Spinal cord (tissue), 9 donors: ENCODE measurements at regions not wholly inside any gene's neighbourhood (a gene's known extent, or its start where the extent isn't known, plus 50 kb on each side); places are given as distances from the start of the nearest gene placed in this dataset.

Experiments used
- DNase-seq, 6 donors: peaks; one replicate each; pipeline versions ENCODE4 v3.0.0 to v3.0.0-alpha.2; 2013 to 2015; ENCODE audit warnings: low spot score in 6 of 6, low read depth in 4 of 6
- H3K27ac ChIP-seq: one replicate; pipeline ENCODE4 v1.5.1; 2013; ENCODE audit warnings: low read depth, low read length, control low read depth
- H3K27me3 ChIP-seq: one replicate; pipeline ENCODE4 v1.6.1; 2013; ENCODE audit warnings: low read length; ENCODE audit not compliant: control insufficient read depth, insufficient read depth
- H3K36me3 ChIP-seq: one replicate; pipeline ENCODE4 v1.6.1; 2013; ENCODE audit warnings: low read length; ENCODE audit not compliant: control insufficient read depth, insufficient read depth
- H3K4me1 ChIP-seq: one replicate; pipeline ENCODE4 v1.6.1; 2013; ENCODE audit warnings: low read length; ENCODE audit not compliant: control insufficient read depth, insufficient read depth
- H3K4me3 ChIP-seq: one replicate; pipeline ENCODE4 v1.5.1; 2013; ENCODE audit warnings: low read depth, low read length, control low read depth
- H3K9me3 ChIP-seq: one replicate; pipeline ENCODE4 v1.6.1; 2013; ENCODE audit warnings: low read length; ENCODE audit not compliant: control insufficient read depth, insufficient read depth
- WGBS: methylation state at CpG from one replicate; pipeline ENCODE4 v1.1.5; 2013; ENCODE audit warnings: missing lambda C conversion rate; ENCODE audit not compliant: insufficient coverage; 5-methylcytosine and 5-hydroxymethylcytosine counted together
- donor health status: healthy.

DNA sequence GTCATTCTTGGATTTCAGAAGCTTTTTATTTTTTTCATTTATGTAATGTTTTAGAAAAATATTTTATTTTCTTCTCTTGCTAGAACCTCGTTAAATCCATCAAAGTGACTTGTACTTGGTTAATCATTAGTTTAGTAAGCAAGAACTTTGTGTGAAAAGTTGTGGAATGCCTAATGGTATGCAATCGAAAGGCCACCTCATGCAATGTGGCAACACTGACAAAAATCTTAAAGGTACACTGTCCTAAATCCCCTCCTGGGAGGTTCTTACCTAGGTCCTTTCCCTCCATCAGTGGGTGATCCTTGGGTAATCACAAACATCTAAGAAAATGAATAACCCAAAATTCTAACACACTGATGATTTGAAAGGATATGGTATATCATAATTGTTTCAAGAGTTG lies 304.2 kb downstream of the DNAH5 start:
- DNase-seq: no peak
- Histone ChIP-seq H3K4me3 (no peak overlapping the region), H3K9me3 (no peaks in the 10 kb centered on the region), H3K27ac (no peak overlapping the region), H3K27me3 (no peaks in the 10 kb centered on the region), H3K4me1 (no peaks in the 10 kb centered on the region), H3K36me3 (no peaks in the 10 kb centered on the region)
- no CpG with 5 or more reads among the region's 2 CpGs for WGBS

DNA sequence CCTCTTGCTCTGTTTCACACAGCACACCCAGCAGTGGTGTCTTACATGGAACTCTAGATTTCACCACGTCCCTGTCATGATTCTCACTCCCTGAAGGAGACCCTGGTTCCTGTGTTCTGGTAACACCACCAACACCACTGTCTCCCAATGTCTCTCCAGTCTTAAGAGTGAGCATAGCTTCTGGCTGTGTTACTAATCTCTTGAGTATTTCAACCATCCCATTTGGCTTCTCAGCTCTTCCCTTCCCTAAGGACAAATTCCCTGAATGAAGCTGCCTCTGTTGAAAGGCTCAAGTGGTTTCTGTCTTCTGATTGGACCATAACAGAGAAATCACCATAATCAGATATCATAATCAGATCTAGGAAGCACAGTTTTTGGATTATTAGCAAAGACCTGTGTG lies 311.8 kb downstream of the DNAH5 start:
- Histone ChIP-seq H3K27me3 (no peaks in the 10 kb centered on the region), H3K9me3 (no peaks in the 10 kb centered on the region), H3K36me3 (no peaks in the 10 kb centered on the region), H3K4me1 (no peaks in the 10 kb centered on the region), H3K4me3 (no peak overlapping the region), H3K27ac (no peak overlapping the region)
- DNase-seq: no peak
- WGBS: 71% methylated on average over 1 of the region's 1 CpG

DNA sequence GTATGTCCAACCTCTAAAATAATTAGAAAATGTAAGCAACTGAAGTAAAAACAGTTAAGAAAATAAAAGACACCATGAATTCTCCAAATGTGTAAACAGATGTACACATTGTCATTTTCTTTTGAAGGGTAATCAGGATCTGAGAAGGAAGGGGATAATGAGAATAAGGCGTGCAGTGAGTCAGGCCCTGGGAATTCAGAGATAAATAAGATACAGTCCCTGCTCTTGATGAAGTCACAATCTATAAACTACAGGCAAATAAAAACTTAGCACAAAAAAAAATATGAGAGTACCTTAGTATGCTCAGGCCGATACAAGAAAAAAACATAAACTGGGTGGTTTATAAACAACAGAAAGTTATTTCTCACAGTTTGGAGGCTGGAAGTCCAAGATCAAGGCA lies 315.3 kb downstream of the DNAH5 start:
- no peaks in the 10 kb centered on the region for H3K9me3 ChIP-seq
- H3K27ac ChIP-seq: no peak overlapping the region
- H3K27me3 ChIP-seq: no peaks in the 10 kb centered on the region
- WGBS: no CpG with 5 or more reads among the region's 2 CpGs
- no peak for DNase-seq
- H3K36me3 ChIP-seq: no peaks in the 10 kb centered on the region
- no peak overlapping the region for H3K4me3 ChIP-seq
- no peaks in the 10 kb centered on the region for H3K4me1 ChIP-seq

DNA sequence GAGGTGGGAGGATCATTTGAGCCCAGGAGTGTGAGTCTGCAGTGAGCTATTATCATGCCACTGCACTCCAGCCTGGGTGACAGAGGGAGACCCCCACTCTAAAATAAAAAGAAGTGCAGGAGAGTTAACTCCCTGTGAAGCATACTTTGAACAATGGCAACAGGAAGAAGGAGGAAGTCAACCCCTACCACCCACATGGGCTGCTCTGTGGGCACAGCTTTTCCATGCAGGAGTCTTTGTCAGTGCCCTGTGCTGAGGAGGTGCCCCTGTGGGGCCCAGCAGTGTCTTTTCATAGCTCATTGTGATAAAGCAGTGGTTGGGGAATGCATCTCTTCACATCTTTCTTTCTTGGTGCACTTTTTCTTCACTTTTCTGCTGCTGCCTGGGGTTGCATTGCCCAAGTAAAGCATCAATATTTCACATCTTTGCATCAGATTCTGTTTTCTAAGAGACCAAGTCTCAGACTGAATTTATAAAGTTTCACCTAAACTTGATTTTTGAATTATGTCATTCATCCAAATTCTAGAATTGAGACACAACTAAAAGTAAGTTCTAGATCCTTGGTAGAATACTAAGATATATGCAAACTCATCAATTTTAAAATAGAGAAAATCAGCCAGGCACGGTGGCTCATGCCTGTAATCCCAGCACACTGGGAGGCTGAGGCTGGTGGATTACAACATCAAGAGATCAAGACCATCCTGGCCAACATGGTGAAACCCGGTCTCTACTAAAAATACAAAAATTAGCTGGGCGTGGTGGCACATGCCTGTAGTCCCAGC lies 316.6 kb downstream of the DNAH5 start:
- Histone ChIP-seq H3K9me3 (no peaks in the 10 kb centered on the region), H3K36me3 (no peaks in the 10 kb centered on the region), H3K4me1 (no peaks in the 10 kb centered on the region), H3K27me3 (no peaks in the 10 kb centered on the region), H3K27ac (no peak overlapping the region), H3K4me3 (no peak overlapping the region)
- WGBS: no CpG with 5 or more reads among the region's 3 CpGs
- no peak for DNase-seq

GRCh38 chr5:13625616-13626198 lies 318.8 kb downstream of the DNAH5 start:
- no CpG with 5 or more reads among the region's 1 CpG for WGBS
- Histone ChIP-seq H3K36me3 (no peaks in the 10 kb centered on the region), H3K4me3 (no peak overlapping the region), H3K9me3 (no peaks in the 10 kb centered on the region), H3K4me1 (no peaks in the 10 kb centered on the region), H3K27ac (no peak overlapping the region), H3K27me3 (no peaks in the 10 kb centered on the region)
- DNase-seq: no peak

GRCh38 chr5:13624283-13625074 lies 320.0 kb downstream of the DNAH5 start:
- WGBS: 70% methylated on average over 4 of the region's 6 CpGs
- Histone ChIP-seq H3K27me3 (no peaks in the 10 kb centered on the region), H3K4me3 (no peak overlapping the region), H3K4me1 (no peaks in the 10 kb centered on the region), H3K36me3 (no peaks in the 10 kb centered on the region), H3K9me3 (no peaks in the 10 kb centered on the region), H3K27ac (no peak overlapping the region)
- DNase-seq: no peak

- no peak overlapping the region for H3K27ac ChIP-seq
- no peak overlapping the region for H3K4me3 ChIP-seq
- no peaks in the 10 kb centered on the region for H3K27me3 ChIP-seq
- 88% methylated on average over 8 of the region's 8 CpGs for WGBS
- H3K4me1 ChIP-seq: no peaks in the 10 kb centered on the region
- no peaks in the 10 kb centered on the region for H3K9me3 ChIP-seq
- no peaks in the 10 kb centered on the region for H3K36me3 ChIP-seq
- DNase-seq: no peak
Measured at GRCh38 chr5:13613621-13614020, 330.9 kb downstream of the DNAH5 start.

DNA sequence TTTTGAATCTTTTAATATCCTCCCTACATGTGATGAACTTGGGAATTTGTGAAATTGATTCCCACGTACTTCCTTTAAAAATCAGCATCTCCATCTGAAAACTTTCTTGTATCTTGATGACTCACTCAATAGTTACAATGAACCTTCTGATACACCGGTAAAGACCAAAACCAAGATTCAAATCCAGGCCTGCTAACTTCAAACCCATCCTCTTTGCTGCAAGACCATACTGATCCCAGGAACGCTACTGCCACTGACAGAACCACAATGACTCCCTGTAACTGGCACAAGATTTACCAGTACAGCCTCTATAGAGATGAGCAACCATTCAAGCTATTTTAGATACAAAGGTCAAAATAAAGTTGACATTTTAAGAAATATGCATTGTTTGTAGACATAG lies 332.9 kb downstream of the DNAH5 start:
- WGBS: 100% methylated on average over 1 of the region's 3 CpGs
- DNase-seq: no peak
- Histone ChIP-seq H3K27me3 (no peaks in the 10 kb centered on the region), H3K9me3 (no peaks in the 10 kb centered on the region), H3K4me3 (no peak overlapping the region), H3K36me3 (no peaks in the 10 kb centered on the region), H3K4me1 (no peaks in the 10 kb centered on the region), H3K27ac (no peak overlapping the region)

GRCh38 chr5:13609504-13609903 lies 335.0 kb downstream of the DNAH5 start:
- H3K27ac ChIP-seq: no peak overlapping the region
- H3K9me3 ChIP-seq: no peaks in the 10 kb centered on the region
- no peaks in the 10 kb centered on the region for H3K36me3 ChIP-seq
- no peaks in the 10 kb centered on the region for H3K27me3 ChIP-seq
- no peak for DNase-seq
- no peaks in the 10 kb centered on the region for H3K4me1 ChIP-seq
- H3K4me3 ChIP-seq: no peak overlapping the region
- 100% methylated on average over 2 of the region's 4 CpGs for WGBS
